ENCODE measurements at regions not wholly inside any gene's neighbourhood (a gene's known extent, or its start where the extent isn't known, plus 50 kb on each side); places are given as distances from the start of the nearest gene placed in this dataset.

GRCh38 chr12:76263696-76264095 is 84.5 kb downstream of the BBS10 start:
- Histone ChIP-seq H3K36me3 (ENCODE audit: insufficient read depth, low read length) (no peaks in the 10 kb centered on the region), H3K27ac (no peak overlapping the region), H3K4me3 (no peak overlapping the region), H3K9ac (ENCODE audit: insufficient read length) (no peak overlapping the region), H3K9me3 (ENCODE audit: low read depth, low read length) (no peaks in the 10 kb centered on the region)
- no peak for DNase-seq (ENCODE audit: low read depth, low spot score)
- TF ChIP-seq FOXP2 (optimal IDR thresholded peaks at IDR 0.05; ENCODE audit: control extremely low read depth, extremely low read length, insufficient read depth) (no peak), POLR2AphosphoS5 (IDR thresholded peaks at IDR 0.05; ENCODE audit: borderline replicate concordance, low read depth, low read length) (no peak), EZH2 (IDR thresholded peaks at IDR 0.05) (no peak)

GRCh38 chr12:76260390-76260748 is 87.8 kb downstream of the BBS10 start:
- Histone ChIP-seq H3K36me3 (ENCODE audit: insufficient read depth, low read length) (no peaks in the 10 kb centered on the region), H3K9ac (ENCODE audit: insufficient read length) (no peak overlapping the region), H3K9me3 (ENCODE audit: low read depth, low read length) (no peaks in the 10 kb centered on the region), H3K27ac (peak overlapping the region; percentile 94; the same call in 1 of the 2 replicates), H3K4me3 (peak overlapping the region; percentile 68)
- TF ChIP-seq FOXP2 (optimal IDR thresholded peaks at IDR 0.05; ENCODE audit: control extremely low read depth, extremely low read length, insufficient read depth) (no peak), EZH2 (IDR thresholded peaks at IDR 0.05) (no peak), POLR2AphosphoS5 (IDR thresholded peaks at IDR 0.05; ENCODE audit: borderline replicate concordance, low read depth, low read length) (no peak)
- no peak for DNase-seq (ENCODE audit: low read depth, low spot score)

- no peaks in the 10 kb centered on the region for H3K9me3 ChIP-seq (ENCODE audit: low read depth, low read length)
- H3K27ac ChIP-seq: peak overlapping the region; percentile 94
- H3K4me3 ChIP-seq: peak overlapping the region; percentile 68
- TF ChIP-seq FOXP2 (optimal IDR thresholded peaks at IDR 0.05; ENCODE audit: control extremely low read depth, extremely low read length, insufficient read depth): no peak
- TF ChIP-seq EZH2 (IDR thresholded peaks at IDR 0.05): no peak
- no peak for TF ChIP-seq POLR2AphosphoS5 (IDR thresholded peaks at IDR 0.05; ENCODE audit: borderline replicate concordance, low read depth, low read length)
- H3K9ac ChIP-seq (ENCODE audit: insufficient read length): peak overlapping the region; percentile 57
- no peaks in the 10 kb centered on the region for H3K36me3 ChIP-seq (ENCODE audit: insufficient read depth, low read length)
- DNase-seq (ENCODE audit: low read depth, low spot score): peak; percentile 68
These were observed 88.4 kb downstream of the BBS10 start for GRCh38 chr12:76259660-76260389.

GRCh38 chr12:76259106-76259505 is 89.1 kb downstream of the BBS10 start:
- Histone ChIP-seq H3K36me3 (ENCODE audit: insufficient read depth, low read length) (no peaks in the 10 kb centered on the region), H3K9me3 (ENCODE audit: low read depth, low read length) (no peaks in the 10 kb centered on the region), H3K9ac (ENCODE audit: insufficient read length) (peak overlapping the region; percentile 57), H3K27ac (peak overlapping the region; percentile 94), H3K4me3 (peak overlapping the region; percentile 68)
- no peak for DNase-seq (ENCODE audit: low read depth, low spot score)
- TF ChIP-seq FOXP2 (optimal IDR thresholded peaks at IDR 0.05; ENCODE audit: control extremely low read depth, extremely low read length, insufficient read depth) (no peak), EZH2 (IDR thresholded peaks at IDR 0.05) (no peak), POLR2AphosphoS5 (IDR thresholded peaks at IDR 0.05; ENCODE audit: borderline replicate concordance, low read depth, low read length) (no peak)

- no peaks in the 10 kb centered on the region for H3K9me3 ChIP-seq (ENCODE audit: low read depth, low read length)
- no peak overlapping the region for H3K4me3 ChIP-seq
- H3K36me3 ChIP-seq (ENCODE audit: insufficient read depth, low read length): no peaks in the 10 kb centered on the region
- DNase-seq (ENCODE audit: low read depth, low spot score): no peak
- H3K27ac ChIP-seq: no peak overlapping the region
- H3K9ac ChIP-seq (ENCODE audit: insufficient read length): no peak overlapping the region
- TF ChIP-seq FOXP2 (optimal IDR thresholded peaks at IDR 0.05; ENCODE audit: control extremely low read depth, extremely low read length, insufficient read depth) (no peak), EZH2 (IDR thresholded peaks at IDR 0.05) (no peak), POLR2AphosphoS5 (IDR thresholded peaks at IDR 0.05; ENCODE audit: borderline replicate concordance, low read depth, low read length) (no peak)
These were observed 91.3 kb downstream of the BBS10 start for GRCh38 chr12:76256904-76257303.

GRCh38 chr12:76256321-76256720 is 91.9 kb downstream of the BBS10 start:
- Histone ChIP-seq H3K9me3 (ENCODE audit: low read depth, low read length) (no peaks in the 10 kb centered on the region), H3K27ac (no peak overlapping the region), H3K4me3 (no peak overlapping the region), H3K9ac (ENCODE audit: insufficient read length) (no peak overlapping the region), H3K36me3 (ENCODE audit: insufficient read depth, low read length) (no peaks in the 10 kb centered on the region)
- DNase-seq (ENCODE audit: low read depth, low spot score): no peak
- no peak for TF ChIP-seq EZH2 (IDR thresholded peaks at IDR 0.05)
- TF ChIP-seq POLR2AphosphoS5 (IDR thresholded peaks at IDR 0.05; ENCODE audit: borderline replicate concordance, low read depth, low read length): no peak
- no peak for TF ChIP-seq FOXP2 (optimal IDR thresholded peaks at IDR 0.05; ENCODE audit: control extremely low read depth, extremely low read length, insufficient read depth)

GRCh38 chr12:76255692-76256091 is 92.5 kb downstream of the BBS10 start:
- DNase-seq (ENCODE audit: low read depth, low spot score): no peak
- Histone ChIP-seq H3K4me3 (no peak overlapping the region), H3K36me3 (ENCODE audit: insufficient read depth, low read length) (no peaks in the 10 kb centered on the region), H3K27ac (no peak overlapping the region), H3K9me3 (ENCODE audit: low read depth, low read length) (no peaks in the 10 kb centered on the region), H3K9ac (ENCODE audit: insufficient read length) (no peak overlapping the region)
- TF ChIP-seq FOXP2 (optimal IDR thresholded peaks at IDR 0.05; ENCODE audit: control extremely low read depth, extremely low read length, insufficient read depth) (no peak), POLR2AphosphoS5 (IDR thresholded peaks at IDR 0.05; ENCODE audit: borderline replicate concordance, low read depth, low read length) (no peak), EZH2 (IDR thresholded peaks at IDR 0.05) (no peak)

GRCh38 chr12:76255281-76255680 is 92.9 kb downstream of the BBS10 start:
- DNase-seq (ENCODE audit: low read depth, low spot score): no peak
- Histone ChIP-seq H3K9ac (ENCODE audit: insufficient read length) (no peak overlapping the region), H3K9me3 (ENCODE audit: low read depth, low read length) (no peaks in the 10 kb centered on the region), H3K4me3 (no peak overlapping the region), H3K36me3 (ENCODE audit: insufficient read depth, low read length) (no peaks in the 10 kb centered on the region), H3K27ac (no peak overlapping the region)
- no peak for TF ChIP-seq FOXP2 (optimal IDR thresholded peaks at IDR 0.05; ENCODE audit: control extremely low read depth, extremely low read length, insufficient read depth)
- TF ChIP-seq POLR2AphosphoS5 (IDR thresholded peaks at IDR 0.05; ENCODE audit: borderline replicate concordance, low read depth, low read length): no peak
- TF ChIP-seq EZH2 (IDR thresholded peaks at IDR 0.05): no peak

GRCh38 chr12:76252031-76252430 is 96.2 kb downstream of the BBS10 start:
- Histone ChIP-seq H3K4me3 (no peak overlapping the region), H3K9ac (ENCODE audit: insufficient read length) (no peak overlapping the region), H3K27ac (no peak overlapping the region), H3K9me3 (ENCODE audit: low read depth, low read length) (no peaks in the 10 kb centered on the region), H3K36me3 (ENCODE audit: insufficient read depth, low read length) (no peaks in the 10 kb centered on the region)
- DNase-seq (ENCODE audit: low read depth, low spot score): no peak
- TF ChIP-seq EZH2 (IDR thresholded peaks at IDR 0.05) (no peak), FOXP2 (optimal IDR thresholded peaks at IDR 0.05; ENCODE audit: control extremely low read depth, extremely low read length, insufficient read depth) (no peak), POLR2AphosphoS5 (IDR thresholded peaks at IDR 0.05; ENCODE audit: borderline replicate concordance, low read depth, low read length) (no peak)
